SK-N-SH (cell line): ENCODE measurements at regions not wholly inside any gene's neighbourhood (a gene's known extent, or its start where the extent isn't known, plus 50 kb on each side); places are given as distances from the start of the nearest gene placed in this dataset.

ENCODE experiments used
- CTCF ChIA-PET: fragments of 300-600, 350-600 bp; formaldehyde crosslinking; extraction: SDS; loops from one replicate; lab custom pipeline; 2021; lab: Yijun Ruan, JAX
- POLR2A ChIA-PET: fragments of 350-600 bp; sonication (Branson Sonifier 250); formaldehyde crosslinking; extraction: SDS; loops from one replicate; lab custom pipeline; 2020; ENCODE audit warnings: antibody characterized with exemption, inconsistent platforms; lab: Yijun Ruan, JAX
- DNase-seq: peaks from one replicate; pipeline ENCODE4 v3.0.0; 2012
- H2AFZ ChIP-seq: fragments of 200-600 bp; sonication (generic); 2 replicates; pipeline ENCODE4 v1.8.1; 2016; ENCODE audit warnings: antibody characterized with exemption, mild to moderate bottlenecking, low read depth
- H3F3A ChIP-seq: fragments of 200-600 bp; sonication (generic); replicated peaks from 2 replicates; pipeline ENCODE3; 2016; ENCODE audit warnings: antibody characterized with exemption, mild to moderate bottlenecking; ENCODE audit not compliant: insufficient read depth
- H3K27ac ChIP-seq, 2 experiments: fragments of 200-500 bp in 1 of 2; fragments of 200-600 bp in 1 of 2; sonication (Bioruptor generic) in 1 of 2; sonication (generic), shearing (Covaris generic) in 1 of 2; 2 replicates each; pipeline versions ENCODE4 v1.5.1 to v1.6.1; 2014 to 2016; ENCODE audit warnings: low read depth in 2 of 2, inconsistent platforms in 1 of 2, low read length in 1 of 2, mild to moderate bottlenecking in 1 of 2, mixed read lengths in 1 of 2
- H3K27me3 ChIP-seq: fragments of 200-600 bp; sonication (generic), shearing (Covaris generic); 2 replicates; pipeline ENCODE4 v1.6.1; 2016; ENCODE audit warnings: mixed run types; ENCODE audit not compliant: insufficient read depth
- H3K36me3 ChIP-seq, 2 experiments: fragments of 200-500 bp in 1 of 2; fragments of 200-600 bp in 1 of 2; sonication (Bioruptor generic) in 1 of 2; sonication (generic) in 1 of 2; replicated peaks in 1 of 2; 2 replicates each; pipeline versions ENCODE3 to v1.5.1; 2014 to 2016; ENCODE audit warnings: low read length in 1 of 2, mild to moderate bottlenecking in 1 of 2; ENCODE audit not compliant: insufficient read depth in 2 of 2, control insufficient read depth in 1 of 2
- H3K4me1 ChIP-seq, 2 experiments: fragments of 200-500 bp in 1 of 2; fragments of 200-600 bp in 1 of 2; sonication (Bioruptor generic) in 1 of 2; sonication (generic), shearing (Covaris generic) in 1 of 2; 2 replicates each; pipeline versions ENCODE4 v1.5.1 to v1.6.1; 2014 to 2016; ENCODE audit warnings: low read depth in 1 of 2, low read length in 1 of 2, mixed run types in 1 of 2; ENCODE audit not compliant: insufficient read depth in 2 of 2, control insufficient read depth in 1 of 2
- H3K4me2 ChIP-seq: fragments of 200-600 bp; sonication (generic), shearing (Covaris generic); 2 replicates; pipeline ENCODE4 v1.6.1; 2017; ENCODE audit warnings: mixed run types
- H3K4me3 ChIP-seq, 2 experiments: fragments of 200-500 bp in 1 of 2; fragments of 200-600 bp in 1 of 2; sonication (Bioruptor generic) in 1 of 2; sonication (generic), shearing (Covaris generic) in 1 of 2; 2 replicates each; pipeline versions ENCODE4 v1.5.1 to v1.8.1; 2014 to 2016; ENCODE audit warnings: low read depth in 2 of 2, inconsistent platforms in 1 of 2, low read length in 1 of 2, mild to moderate bottlenecking in 1 of 2, mixed read lengths in 1 of 2, moderate library complexity in 1 of 2
- H3K79me2 ChIP-seq: fragments of 200-600 bp; sonication (generic); 2 replicates; pipeline ENCODE4 v1.8.1; 2017; ENCODE audit warnings: mild to moderate bottlenecking; ENCODE audit not compliant: insufficient read depth
- H3K9ac ChIP-seq: fragments of 200-600 bp; sonication (generic); 2 replicates; pipeline ENCODE4 v1.6.1; 2017; ENCODE audit warnings: mixed run types
- H3K9me2 ChIP-seq: fragments of 200-600 bp; sonication (generic); 2 replicates; pipeline ENCODE4 v1.6.1; 2017; ENCODE audit warnings: mixed run types
- H3K9me3 ChIP-seq: fragments of 200-600 bp; sonication (generic); 2 replicates; pipeline ENCODE4 v1.6.1; 2017; ENCODE audit warnings: mixed run types, mild to moderate bottlenecking, moderate library complexity
- H4K20me1 ChIP-seq: fragments of 200-600 bp; sonication (generic); 2 replicates; pipeline ENCODE4 v1.6.1; 2017; ENCODE audit warnings: mild to moderate bottlenecking, mixed run types; ENCODE audit not compliant: insufficient read depth
- CTCF ChIP-seq: fragments of 200-600 bp; sonication (generic); IDR thresholded peaks from 2 replicates; pipeline ENCODE4 v1.6.1; 2017; ENCODE audit warnings: antibody characterized with exemption, mild to moderate bottlenecking, moderate library complexity
- EP300 ChIP-seq, 2 experiments: IDR thresholded peaks; 2 replicates each; pipeline versions ENCODE4 v1.4.0 to v1.6.1; 2012; ENCODE audit warnings: borderline replicate concordance in 1 of 2, low read depth in 1 of 2, low read length in 1 of 2
- FOXM1 ChIP-seq: IDR thresholded peaks from 2 replicates; pipeline ENCODE4 v1.4.0; 2012; ENCODE audit warnings: low read depth, mild to moderate bottlenecking
- GABPA ChIP-seq: IDR thresholded peaks from 2 replicates; pipeline ENCODE4 v1.4.0; 2012; ENCODE audit warnings: low read depth, mild to moderate bottlenecking
- GATA2 ChIP-seq: sonication (generic); formaldehyde crosslinking; IDR thresholded peaks from 2 replicates; pipeline ENCODE4 v1.5.0; 2020; ENCODE audit warnings: mild to moderate bottlenecking, missing genetic modification reagents
- NFIC ChIP-seq: IDR thresholded peaks from 2 replicates; pipeline ENCODE4 v1.4.0; 2012; ENCODE audit warnings: borderline replicate concordance
- RCOR1 ChIP-seq: fragments of 150-350 bp; IDR thresholded peaks from 2 replicates; pipeline ENCODE4 v1.6.1; 2017; ENCODE audit warnings: antibody characterized with exemption, low read length
- SIN3A ChIP-seq: IDR thresholded peaks from 2 replicates; pipeline ENCODE4 v1.6.1; 2012; ENCODE audit warnings: low read depth, mild to moderate bottlenecking, low read length, moderate library complexity, borderline replicate concordance
- YY1 ChIP-seq: IDR thresholded peaks from 2 replicates; pipeline ENCODE4 v1.4.0; 2012; ENCODE audit warnings: low read depth, mild to moderate bottlenecking
- ZBTB33 ChIP-seq: IDR thresholded peaks from 2 replicates; pipeline ENCODE4 v1.4.0; 2012; ENCODE audit warnings: low read depth, borderline replicate concordance
- WGBS: methylation state at CpG from one replicate; pipeline ENCODE4 v1.1.6; 2017; ENCODE audit warnings: low lambda C conversion rate; 5-methylcytosine and 5-hydroxymethylcytosine counted together
- TF ChIP-seq, protein P1 (sequence below): IDR thresholded peaks from 2 replicates; pipeline ENCODE4 v1.4.0; 2012; ENCODE audit warnings: low read depth
- TF ChIP-seq, protein P2 (sequence below): fragments of 150-350 bp; IDR thresholded peaks from 2 replicates; pipeline ENCODE4 v1.6.1; 2017; ENCODE audit warnings: antibody characterized with exemption, low read length, low read depth, borderline replicate concordance

- H3K4me2 ChIP-seq, result no peak overlapping the region
- CTCF ChIA-PET, result interaction anchor here (0.7 kb wide), 1 partner anchor 261 kb away, joined by 3 read pairs; no protein-coding TSS in a partner anchor
- no peak overlapping the region for H3K27ac ChIP-seq
Measured at GRCh38 chr9:21615446-21615845, 133.3 kb upstream of the IFNE start.

GRCh38 chr9:21616082-21616778 is 134.1 kb upstream of the IFNE start:
- Histone ChIP-seq H4K20me1 (no peaks in the 10 kb centered on the region), H3K27ac (no peak overlapping the region), H3K9me2 (no peaks in the 10 kb centered on the region), H3K4me1 (no peaks in the 10 kb centered on the region), H3K36me3 (no peaks in the 10 kb centered on the region), H3K79me2 (no peaks in the 10 kb centered on the region), H3K27me3 (peaks cover 25% of the 10 kb centered on the region), H2AFZ (no peak overlapping the region), H3F3A (no peaks in the 10 kb centered on the region), H3K9me3 (no peaks in the 10 kb centered on the region; the same call in 1 of the 2 replicates), H3K4me3 (no peak overlapping the region), H3K9ac (no peak overlapping the region)
- no peak for DNase-seq
- CTCF ChIA-PET, result no interaction called here
- WGBS, result 1% methylated on average over 6 of the region's 6 CpGs
- POLR2A ChIA-PET, result no interaction called here
- no peak for TF ChIP-seq RCOR1
- TF ChIP-seq, protein P1, sequence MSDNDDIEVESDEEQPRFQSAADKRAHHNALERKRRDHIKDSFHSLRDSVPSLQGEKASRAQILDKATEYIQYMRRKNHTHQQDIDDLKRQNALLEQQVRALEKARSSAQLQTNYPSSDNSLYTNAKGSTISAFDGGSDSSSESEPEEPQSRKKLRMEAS, result no peak
- TF ChIP-seq, all 33 proteins: peak for 0
- no peak overlapping the region for H3K4me2 ChIP-seq

More at GRCh38 chr9:21615446-21615845, 133.3 kb upstream of the IFNE start:
- Histone ChIP-seq H4K20me1 (no peaks in the 10 kb centered on the region), H3F3A (no peaks in the 10 kb centered on the region), H3K9me3 (no peaks in the 10 kb centered on the region; the same call in 1 of the 2 replicates), H3K9me2 (no peaks in the 10 kb centered on the region), H3K4me1 (no peaks in the 10 kb centered on the region), H3K9ac (no peak overlapping the region), H3K27me3 (peaks cover 26% of the 10 kb centered on the region), H3K79me2 (no peaks in the 10 kb centered on the region), H3K4me3 (no peak overlapping the region), H3K36me3 (no peaks in the 10 kb centered on the region), H2AFZ (no peak overlapping the region)
- no peak for DNase-seq
- POLR2A ChIA-PET, result no interaction called here
- TF ChIP-seq RCOR1 (no peak), FOXM1 (no peak), CTCF (no peak)
- 16% methylated on average over 4 of the region's 4 CpGs for WGBS

DNA sequence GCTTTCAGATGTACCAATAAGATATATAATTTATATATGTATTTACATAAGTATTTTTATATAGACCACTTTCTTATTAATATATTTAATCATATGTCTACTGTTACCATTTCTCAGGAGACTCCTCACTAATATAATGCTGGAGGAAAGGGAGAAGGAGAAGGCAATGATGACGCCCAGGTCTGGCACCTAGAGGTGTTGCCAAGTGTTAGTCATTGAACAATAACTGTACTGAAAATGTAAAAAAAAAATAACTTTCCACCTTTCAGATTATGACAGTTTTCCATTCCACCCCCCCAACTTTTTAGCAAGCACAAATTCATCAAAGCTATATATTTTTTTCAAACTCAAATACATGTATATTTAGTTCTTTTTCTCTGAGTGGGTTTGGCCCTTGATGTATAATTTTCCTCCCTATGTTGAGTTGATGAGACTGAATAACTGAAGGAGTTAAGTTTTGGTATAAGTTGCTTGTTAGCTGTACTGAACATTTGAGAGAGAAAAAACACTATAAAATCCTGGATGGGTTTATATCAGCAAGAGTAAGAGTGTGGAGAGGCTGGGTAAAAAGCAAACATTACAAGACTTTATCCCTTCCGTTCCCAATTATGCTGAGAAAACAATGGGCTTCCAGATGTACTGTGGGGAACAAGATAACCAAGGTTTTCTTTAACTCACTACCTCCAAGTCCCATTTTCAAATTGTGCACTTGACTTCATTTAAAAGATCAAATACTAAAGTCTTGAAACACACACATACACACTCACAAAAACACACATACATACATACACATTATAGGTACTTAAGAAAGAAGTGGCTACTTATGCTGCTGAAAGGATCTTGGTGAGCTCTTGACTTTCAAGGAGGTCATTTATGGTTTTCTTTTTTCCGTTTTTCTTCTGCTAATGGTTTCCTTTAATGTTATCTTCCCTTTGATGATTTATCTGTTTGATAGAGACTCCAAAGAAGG is 142.8 kb upstream of the IFNE start:
- CTCF ChIA-PET, result no interaction called here
- H3K4me2 ChIP-seq, result no peak overlapping the region
- no peak overlapping the region for H3K27ac ChIP-seq
- H3K9me3 ChIP-seq, result no peaks in the 10 kb centered on the region
- H3K9me2 ChIP-seq, result no peaks in the 10 kb centered on the region
- H3K36me3 ChIP-seq, result no peaks in the 10 kb centered on the region
- no peak for DNase-seq
- TF ChIP-seq, protein P2, sequence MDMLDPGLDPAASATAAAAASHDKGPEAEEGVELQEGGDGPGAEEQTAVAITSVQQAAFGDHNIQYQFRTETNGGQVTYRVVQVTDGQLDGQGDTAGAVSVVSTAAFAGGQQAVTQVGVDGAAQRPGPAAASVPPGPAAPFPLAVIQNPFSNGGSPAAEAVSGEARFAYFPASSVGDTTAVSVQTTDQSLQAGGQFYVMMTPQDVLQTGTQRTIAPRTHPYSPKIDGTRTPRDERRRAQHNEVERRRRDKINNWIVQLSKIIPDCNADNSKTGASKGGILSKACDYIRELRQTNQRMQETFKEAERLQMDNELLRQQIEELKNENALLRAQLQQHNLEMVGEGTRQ, result no peak
- TF ChIP-seq GATA2 (CRISPR knock-in tag), result no peak
- no peak for TF ChIP-seq EP300 (IDR thresholded peaks at IDR 0.05; ENCODE audit: borderline replicate concordance in 1 of 2, low read depth in 1 of 2, low read length in 1 of 2)
- no peak for TF ChIP-seq YY1
- no peak for TF ChIP-seq ZBTB33
- TF ChIP-seq GABPA, result no peak
- no peak for TF ChIP-seq SIN3A
- no peak for TF ChIP-seq NFIC
- TF ChIP-seq, all 33 proteins: peak for 0
- Histone ChIP-seq H4K20me1 (no peaks in the 10 kb centered on the region), H3F3A (no peaks in the 10 kb centered on the region), H3K79me2 (no peaks in the 10 kb centered on the region), H2AFZ (no peak overlapping the region), H3K9ac (no peak overlapping the region), H3K4me3 (no peak overlapping the region), H3K4me1 (no peaks in the 10 kb centered on the region), H3K27me3 (peaks cover 8% of the 10 kb centered on the region; the same call in 1 of the 2 replicates)
- POLR2A ChIA-PET, result no interaction called here
- 16% methylated on average over 3 of the region's 3 CpGs for WGBS
